Stimulated activated CD8-positive, alpha-beta memory T cell treated with anti-CD3 and anti-CD28 coated beads, Interleukin-12 subunit alpha, Interleukin-12 subunit beta, amount 100 ng/mL, for 1 hour (primary cell): ENCODE measurements at regions not wholly inside any gene's neighbourhood (a gene's known extent, or its start where the extent isn't known, plus 50 kb on each side); places are given as distances from the start of the nearest gene placed in this dataset.
A peak's percentile ranks its signal among the peaks of the same experiment; 100 is the strongest.

ENCODE experiments used
- DNase-seq: peaks from one replicate; pipeline ENCODE4 v3.0.0-alpha.2; 2020; ENCODE audit warnings: low read depth

DNA sequence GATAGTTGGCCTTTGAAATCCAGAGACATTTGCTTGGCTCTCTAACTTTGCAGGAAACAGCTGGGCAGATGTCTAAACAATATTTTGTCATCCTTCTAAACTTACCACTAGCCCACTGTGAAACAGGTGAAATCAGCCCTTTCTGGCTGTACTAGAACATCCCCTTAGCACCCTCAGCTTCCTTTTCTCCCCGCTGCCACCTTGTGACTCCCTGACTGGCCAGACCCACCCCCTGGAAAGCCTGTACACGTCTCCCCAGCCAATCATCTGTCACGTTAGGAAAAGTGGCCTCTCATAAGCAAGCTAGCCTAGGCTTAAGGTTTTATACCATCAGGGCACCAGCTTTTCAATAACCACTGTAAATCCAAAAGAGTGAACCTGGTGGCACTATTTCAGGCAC, 88.6 kb upstream of the E2F3 start:
- no peak for DNase-seq

DNA sequence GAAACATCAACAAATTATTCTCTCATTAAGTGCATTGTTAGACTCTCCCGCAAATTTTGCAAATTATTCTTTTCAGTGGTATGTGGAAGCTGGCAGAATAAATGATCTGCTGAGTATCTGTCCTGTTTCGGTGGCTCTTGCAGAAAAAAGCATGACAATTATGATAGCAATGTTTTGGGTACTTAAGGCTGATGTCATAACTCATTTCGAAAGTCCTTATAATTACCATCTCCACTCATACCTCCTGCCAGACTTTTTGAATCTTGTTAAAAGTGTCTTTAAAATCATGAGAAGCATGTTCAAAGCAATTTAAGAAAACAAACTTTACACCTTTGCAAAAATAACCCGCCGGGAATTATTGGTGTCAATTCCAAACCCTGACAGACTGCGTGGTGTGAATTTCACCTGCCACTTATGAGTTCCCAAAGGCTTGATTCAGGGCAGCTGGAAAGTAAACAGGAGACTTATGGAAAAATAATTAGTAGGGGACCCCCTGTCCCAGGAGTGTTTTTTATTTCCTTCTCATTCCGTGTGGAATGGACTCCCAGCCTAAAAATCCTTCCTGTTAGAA, 87.6 kb upstream of the E2F3 start:
- no peak for DNase-seq

DNA sequence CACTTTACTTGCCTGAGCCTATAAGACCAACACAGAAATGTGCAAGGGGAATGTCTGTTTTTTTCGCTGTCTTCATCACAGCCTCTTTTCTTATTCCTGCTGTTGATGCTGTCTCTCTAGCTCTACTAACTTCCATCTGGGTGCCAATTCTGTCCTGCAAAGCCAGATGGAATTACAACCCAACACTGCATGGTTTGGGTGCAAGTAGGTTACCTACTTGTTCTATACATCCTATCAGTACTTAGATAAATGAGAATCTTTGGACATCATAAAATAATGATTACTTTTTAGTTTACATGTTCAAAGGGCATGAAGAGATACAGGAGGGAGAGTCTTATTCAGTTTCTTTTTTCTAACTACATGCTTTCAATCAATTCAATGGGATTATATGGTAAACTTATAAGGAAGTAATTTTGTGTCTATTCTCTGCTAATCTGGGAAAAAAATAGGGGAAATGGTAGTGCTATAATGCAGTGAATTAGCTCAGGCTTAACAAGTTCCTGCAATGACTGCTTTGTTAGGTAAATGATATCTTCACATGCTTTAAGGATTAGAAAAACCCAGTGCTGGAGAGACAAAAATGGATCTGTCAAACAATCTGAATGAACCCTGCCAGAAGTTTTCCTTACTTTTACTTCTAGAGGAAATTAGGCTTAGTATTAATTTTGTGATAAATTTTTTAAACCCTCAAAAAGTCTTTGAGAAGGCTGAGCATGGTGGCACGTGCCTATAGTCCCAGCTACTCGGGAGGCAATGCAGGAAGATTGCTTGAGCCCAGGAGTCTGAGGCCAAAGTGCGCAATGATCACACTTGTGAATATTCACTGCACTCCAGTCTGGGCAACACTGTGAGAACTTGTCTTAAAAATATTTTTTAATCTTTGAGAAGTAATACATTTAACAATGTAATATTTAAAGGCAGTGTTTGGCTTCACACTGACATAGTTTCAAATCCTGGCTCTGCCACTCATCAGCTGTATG, 86.5 kb upstream of the E2F3 start:
- DNase-seq: no peak

DNA sequence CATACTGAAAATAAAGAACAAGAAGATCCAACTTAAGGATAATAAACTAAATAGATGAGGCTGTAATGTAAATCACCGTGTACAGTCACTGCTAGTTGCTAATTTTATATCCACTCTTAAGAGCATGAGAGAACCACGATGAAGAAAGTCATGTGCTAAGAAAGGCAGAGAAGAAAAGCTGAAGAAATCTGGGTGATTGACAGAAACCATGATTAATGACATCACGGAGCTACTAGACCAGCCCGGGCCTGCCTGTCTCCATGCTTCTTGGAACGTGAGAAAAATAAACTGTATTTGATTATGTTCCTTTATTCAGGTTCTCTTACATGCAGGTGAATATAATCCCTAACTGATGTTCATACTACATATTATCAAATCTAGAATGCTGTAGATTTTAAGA, 84.2 kb upstream of the E2F3 start:
- DNase-seq: no peak

DNA sequence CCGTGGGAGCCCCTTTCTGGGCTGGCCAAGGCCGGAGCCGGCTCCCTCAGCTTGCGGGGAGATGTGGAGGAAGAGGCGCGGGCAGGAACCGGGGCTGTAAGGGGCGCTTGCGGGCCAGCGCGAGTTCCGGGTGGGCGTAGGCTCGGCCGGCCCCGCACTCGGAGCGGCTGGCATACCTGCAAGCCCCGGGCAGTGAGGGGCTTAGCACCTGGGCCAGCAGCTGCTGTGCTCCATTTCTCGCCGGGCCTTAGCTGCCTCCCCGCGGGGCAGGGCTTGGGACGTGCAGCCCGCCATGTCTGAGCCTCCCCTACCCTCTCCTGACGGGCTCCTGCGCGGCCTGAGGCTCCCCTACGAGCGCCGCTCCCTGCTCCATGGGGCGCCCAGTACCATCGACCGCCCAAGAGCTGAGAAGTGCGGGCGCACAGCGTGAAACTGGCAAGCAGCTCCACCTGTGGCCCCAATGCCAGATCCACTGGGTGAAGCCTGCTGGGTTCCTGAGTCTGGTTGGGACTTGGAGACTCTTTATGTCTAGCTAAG, 82.8 kb upstream of the E2F3 start:
- DNase-seq: no peak

DNA sequence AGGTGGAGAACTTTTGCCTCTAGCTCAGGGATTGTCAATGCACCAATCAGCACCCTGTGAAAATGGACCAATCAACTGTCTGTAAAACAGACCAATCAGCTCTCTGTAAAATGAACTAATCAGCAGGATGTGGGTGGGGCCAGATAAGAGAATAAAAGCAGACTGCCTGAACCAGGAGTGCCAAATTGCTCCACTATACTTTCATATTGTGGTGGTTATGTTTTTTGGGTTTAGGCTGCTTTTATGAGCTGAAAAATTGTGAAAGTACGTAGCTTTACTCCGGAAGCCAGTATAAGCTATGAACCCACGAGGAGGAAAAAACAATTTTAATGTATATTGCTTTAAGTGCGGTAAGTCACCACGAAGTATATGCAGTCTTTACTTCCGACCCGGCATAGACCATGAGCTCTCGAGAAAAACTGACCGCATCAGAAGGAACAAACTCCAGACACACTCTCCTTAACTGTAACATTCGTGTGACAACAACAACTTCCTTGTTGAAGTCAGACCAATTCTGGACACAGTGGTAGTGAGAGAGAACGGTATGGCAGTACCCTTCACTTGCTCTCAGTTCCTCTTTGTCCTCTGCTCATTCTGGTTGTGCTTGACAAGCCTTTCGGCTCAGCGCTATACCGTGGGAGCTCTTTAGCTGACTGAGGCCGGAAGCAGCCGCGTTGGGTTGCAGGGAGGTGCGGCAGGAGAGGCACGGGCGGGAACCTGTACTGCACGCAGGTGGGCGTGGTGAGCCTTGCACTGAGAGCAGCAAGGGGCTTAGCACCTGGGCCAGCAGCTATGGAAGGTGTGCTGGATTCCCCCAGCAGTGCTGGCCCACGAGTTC, 81.9 kb upstream of the E2F3 start:
- peak; percentile 59 for DNase-seq

DNA sequence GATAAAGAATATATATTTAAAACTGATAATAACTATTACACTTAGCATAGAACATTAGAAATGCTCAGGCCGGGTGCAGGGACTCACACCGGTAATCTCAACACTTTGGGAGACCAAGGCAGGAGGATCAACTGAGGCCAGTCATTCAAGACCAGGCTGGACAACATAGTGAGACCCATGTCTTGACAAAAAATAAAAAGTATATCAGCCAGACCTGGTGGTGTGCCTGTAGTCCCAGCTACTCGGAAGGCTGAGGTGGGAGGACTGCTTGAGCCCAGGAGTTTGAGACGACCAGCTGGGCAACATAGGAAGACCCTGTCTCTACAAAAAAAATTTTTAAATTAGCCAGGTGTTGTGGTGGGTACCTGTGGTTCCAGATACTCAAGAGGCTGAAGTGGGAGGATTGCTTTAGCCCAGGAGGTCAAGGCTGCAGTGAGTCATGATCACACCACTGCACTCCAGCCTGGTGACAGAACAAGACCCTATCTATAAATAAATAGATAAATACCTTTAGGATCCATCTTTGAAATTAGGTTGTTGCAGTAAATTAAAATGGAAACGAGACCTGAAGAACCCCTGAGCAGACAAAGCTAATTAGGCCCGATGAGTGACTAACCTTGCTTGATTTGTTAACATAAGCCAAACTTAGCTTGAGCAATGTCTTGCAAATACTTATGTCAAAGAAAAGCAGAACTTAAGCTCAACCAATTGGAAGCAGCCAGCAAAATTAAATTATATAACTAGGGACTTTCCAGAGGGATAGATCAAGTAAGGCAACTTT, 75.8 kb upstream of the E2F3 start:
- DNase-seq: no peak

DNA sequence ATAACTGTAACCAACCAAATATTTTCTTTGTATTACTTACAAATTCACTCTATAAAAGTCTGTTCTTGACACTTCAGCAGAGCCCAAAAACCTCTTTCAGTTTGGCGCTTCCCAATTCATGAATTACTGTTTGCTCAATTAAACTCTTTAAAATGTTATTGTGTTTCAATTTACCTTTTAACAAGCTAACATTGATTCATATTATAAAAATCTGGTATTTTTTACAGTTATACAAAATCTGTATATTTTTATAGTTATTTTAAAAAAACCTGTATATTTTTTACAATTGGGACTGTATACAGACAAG, 75.3 kb upstream of the E2F3 start:
- no peak for DNase-seq

DNA sequence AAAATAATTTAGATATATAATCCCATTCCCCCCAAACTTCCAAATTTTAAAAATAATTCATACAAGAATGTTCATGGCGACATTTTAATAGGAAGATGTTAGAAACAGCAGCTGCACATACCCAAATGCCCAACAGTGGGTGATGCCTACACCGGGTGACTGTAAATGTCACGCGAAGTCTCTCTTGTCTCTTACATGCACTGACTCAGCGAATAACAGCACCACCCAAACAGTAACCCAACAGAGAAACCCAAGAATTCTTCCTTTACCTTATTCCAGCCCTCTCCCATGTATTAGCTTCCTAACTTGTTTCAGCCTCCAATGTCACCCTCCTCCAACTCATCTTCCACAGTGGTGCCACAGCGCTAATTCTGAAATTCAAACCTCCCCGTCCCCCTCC, 74.5 kb upstream of the E2F3 start:
- no peak for DNase-seq

DNA sequence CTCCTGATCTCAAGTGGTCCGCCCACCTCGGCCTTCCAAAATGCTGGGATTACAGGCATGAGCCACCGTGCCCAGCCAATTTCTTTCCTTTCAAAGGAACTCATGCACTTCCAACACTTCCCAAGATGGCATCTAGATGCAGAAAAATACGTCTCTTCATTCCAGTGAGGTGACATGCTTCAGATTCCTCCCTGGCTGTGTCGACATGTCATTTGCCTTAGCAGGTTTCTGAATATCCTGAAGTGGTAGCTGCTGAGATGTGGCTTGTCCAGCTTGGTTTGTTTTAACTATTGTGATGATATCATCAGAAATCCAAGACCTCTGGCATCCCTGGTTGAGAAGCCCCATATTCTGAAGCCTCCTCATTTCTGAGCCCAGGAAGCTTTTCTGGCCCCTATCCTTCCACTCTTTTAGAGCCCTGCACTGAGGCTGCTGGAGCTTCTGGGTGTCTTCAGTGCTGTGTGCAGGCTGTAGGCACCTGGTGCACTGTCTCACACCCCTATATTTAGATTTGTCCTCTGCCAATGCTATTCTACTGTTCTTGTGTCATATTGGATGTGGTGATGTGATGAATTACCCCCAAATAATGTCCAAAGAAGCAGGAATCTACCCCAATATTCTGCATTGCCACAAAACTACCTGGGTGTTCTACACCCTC, 73.3 kb upstream of the E2F3 start:
- DNase-seq: no peak

DNA sequence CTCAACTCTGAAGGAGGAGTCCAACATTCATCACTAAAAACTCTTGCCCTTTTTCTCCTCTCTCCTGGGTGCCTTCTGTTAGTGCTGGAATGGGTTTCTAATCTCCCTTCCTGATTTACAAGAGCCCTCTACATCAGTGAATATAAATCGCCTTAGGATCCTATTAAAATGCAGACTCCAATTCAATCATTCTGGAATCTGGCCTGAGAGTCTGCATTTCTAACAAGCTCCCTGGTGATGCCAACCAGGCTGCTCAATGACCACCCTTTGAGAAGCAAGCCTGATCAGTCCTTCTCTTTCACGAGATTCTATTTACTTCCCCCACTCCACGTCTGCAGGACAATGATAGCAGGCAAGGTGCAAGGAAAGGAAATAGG, 72.8 kb upstream of the E2F3 start:
- DNase-seq: no peak

DNA sequence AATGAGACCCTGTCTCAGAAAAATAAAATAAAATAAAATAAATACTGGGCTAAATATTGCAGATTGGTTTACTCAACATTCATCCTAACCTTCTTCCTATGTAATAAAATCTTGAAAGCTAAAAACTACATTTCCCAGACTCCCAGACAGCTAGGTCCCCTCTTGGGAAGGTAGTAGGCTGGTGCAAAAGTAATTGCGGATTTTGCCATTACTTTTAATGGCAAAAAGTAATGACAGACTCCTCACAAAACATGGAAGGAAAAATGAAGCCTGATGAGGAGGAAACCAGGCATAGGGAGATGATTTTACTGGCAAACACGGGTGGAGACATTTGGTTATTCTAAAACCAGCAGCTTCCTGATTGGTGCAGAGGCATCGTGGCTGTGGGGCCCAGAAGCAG, 70.6 kb upstream of the E2F3 start:
- DNase-seq: no peak

DNA sequence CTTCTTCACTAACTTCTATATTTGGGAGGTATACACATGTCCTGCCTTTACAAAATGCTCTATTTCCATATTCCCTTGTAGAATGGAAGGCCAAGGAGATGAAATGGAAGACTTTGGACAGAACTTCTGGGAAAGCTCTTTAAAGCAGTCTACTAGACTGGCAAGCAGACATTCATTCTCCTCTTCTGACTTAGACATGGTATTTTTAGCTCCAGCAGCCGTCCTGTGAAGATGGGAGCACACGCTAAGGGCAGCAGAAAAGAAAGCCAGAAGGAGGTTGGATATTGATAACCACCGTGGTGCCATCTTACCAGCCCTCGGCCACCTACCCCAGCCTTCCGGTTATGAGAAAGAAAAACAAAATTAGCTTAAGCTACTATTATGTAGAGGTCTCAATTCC, 70.1 kb upstream of the E2F3 start:
- DNase-seq: no peak

DNA sequence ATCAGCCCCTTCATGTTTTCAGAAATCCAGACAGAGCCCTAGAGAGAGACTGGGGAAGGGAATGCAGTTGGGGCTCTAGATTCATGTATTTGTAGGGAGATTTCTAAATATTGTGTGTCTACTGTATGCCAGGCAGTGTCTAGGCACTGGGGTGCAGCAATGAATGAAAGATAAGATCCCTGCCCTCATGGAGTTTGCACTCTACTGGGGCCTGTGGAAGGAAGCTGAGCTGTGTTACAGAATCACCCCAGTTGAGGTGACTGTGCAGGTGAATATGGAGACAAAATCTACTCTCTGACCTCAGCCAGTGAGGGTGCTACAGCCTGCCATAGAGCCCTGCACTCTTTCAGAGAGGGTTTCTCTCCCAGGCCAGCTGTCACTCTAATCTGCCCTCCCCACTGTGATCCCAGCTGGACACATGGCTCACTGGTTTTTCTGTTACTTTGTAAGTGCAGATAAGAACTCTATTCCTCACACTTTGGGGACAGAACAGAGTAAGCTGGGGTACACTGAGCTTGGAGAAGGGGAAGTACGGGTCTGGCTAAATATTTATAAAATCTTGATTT, 69.2 kb upstream of the E2F3 start:
- DNase-seq: no peak

DNA sequence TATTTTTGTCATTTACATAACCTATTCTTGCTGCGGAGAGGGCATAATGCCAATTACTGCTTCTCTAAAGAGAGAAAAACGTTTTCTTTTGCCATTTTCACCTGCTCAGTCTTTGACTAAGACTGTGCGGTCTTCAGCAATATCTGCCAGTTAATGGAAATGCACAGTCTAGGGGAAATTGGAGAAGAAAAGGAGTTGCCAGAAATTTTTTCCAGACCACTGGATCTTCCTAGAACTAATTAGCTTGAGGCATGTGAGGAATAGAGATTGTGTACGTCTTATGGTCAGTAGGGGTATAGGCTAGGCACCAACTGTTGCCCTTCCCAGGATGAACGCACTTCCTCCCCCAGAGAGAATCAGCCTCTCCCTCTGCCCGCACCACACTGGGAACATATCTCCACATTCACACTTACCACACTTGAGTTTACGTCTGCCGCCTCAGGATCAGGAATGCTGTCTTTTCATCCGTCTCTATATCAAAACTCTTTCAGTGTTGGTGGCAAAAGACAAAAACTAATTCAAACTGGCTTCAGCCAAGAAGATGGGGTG, 67.9 kb upstream of the E2F3 start:
- no peak for DNase-seq

DNA sequence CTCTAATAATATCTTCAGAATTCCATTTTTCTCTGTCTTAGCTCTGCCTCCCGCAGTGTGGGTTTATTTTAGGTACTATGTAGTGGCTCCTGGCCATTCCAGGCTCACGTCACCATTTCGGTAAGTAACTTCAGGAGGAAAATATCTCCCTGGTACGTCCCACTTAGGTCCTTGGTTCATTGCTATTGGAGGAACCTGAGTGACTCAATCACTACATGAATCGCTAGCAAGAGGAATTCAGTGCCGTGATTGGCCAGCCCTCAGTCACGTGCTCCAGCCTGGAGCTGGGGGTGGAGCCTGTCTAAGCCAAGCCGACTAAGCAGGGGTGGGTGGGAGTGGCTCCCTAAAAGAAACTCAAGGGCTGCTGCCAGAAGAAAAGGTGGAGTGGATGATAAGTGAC, 67.3 kb upstream of the E2F3 start:
- no peak for DNase-seq

DNA sequence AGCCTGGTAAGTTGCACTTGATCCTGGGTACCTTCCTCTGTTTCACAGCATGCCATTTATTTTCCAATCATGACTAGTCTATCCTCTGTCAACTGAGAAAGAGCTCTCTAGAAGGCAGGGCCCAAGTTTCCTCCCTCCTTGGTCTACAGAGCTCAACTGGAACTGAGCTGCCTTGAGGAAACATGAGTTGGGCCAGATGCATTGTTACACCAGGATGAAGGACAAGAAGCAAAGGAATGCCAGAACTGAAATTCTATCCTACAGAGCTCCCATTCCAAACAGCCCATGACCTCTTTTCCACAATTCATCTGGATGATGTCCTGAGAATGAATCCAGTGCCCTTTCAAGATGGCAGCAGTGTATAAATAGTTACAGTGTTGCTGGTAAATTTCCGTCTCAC, 66.7 kb upstream of the E2F3 start:
- DNase-seq: no peak

DNA sequence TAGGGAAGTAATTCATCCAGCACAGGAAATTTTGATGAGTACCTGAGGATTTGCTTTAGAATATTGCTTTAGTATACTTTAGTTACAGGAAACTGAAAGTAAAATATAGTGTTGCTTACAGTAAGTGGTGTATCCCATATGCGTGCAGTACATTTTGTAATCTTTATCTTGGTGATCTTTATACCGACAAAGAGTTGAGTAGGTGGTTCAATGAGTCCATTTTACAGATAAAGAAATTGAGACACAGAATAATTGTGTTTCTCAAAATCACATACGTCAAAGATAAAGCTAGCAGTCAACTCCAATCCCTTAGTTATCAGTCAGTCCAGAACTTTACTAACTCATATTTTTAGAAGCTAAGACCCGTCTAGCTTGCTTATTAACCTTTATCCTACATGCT, 65.8 kb upstream of the E2F3 start:
- DNase-seq: no peak

DNA sequence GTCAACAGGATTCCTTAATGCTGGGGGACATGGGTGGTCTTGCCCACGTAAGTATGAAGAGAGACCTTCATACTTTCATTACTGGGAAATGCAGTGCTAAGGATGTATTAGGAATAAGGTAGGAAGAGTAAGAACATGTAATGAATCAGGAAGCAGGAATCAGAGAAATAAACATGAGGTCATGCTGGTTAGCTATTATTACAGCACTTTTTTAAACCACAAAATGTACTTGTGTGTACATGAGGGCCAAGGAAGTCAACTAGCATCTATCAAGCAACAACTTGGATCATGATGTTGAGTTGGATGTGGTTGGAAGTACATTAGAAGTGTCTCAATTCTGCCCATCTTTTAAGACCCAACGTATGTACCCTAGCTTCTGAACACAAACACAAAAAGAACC, 63.5 kb upstream of the E2F3 start:
- DNase-seq: no peak

DNA sequence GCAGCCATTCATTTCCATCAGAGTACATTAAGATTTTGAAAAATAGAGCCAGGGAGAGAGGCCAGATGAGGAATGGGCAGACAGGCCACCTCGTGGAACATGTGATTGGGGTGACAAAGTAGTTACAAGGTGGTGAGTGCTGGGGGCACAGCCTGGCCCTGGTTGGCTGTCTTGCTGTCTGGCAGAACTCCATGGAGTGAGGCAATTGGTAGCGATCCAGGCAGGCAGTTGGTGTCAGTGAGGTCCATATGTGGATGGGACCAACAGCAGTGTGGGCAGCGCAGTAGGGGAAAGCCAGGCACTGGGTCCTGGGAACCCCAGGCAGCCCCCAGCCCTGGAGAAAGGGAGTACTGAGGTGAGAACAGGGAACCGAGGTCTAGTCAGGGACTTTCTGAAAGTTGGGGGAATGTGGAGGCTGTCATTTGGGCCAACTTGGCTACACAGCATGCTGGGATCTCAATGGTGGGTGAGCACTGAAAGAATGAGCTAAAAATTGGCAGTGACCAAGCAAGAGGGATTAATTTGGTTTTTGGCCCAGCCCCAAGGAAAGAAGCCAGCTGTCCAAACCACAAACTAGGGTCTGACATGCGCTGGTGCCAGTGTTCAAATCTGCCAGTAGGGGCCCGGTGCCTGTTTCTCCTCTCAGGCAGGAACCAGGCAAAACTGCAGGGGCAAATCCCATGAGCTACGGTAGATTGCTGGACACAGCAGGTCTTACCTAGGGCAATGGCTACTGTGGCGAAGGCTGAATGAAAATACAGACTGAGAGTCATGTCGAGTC, 61.4 kb upstream of the E2F3 start:
- DNase-seq: no peak
